IMR-90 (cell line): ENCODE measurements at regions not wholly inside any gene's neighbourhood (a gene's known extent, or its start where the extent isn't known, plus 50 kb on each side); places are given as distances from the start of the nearest gene placed in this dataset.

ENCODE experiments used
- ATAC-seq: fragments of 200-7000 bp; cut with Tn5 transposase; 2 replicates; pipeline ENCODE4 v1.9.1; 2020; ENCODE audit warnings: low read depth, mild to moderate bottlenecking, moderate library complexity
- BruUV-seq: library from RNA; stranded (reverse); fragments of 400-500 nt; replicated peaks from 2 replicates; lab custom pipeline; 2021; lab: Mats Ljungman, UMichigan
- CTCF ChIA-PET: fragments of 300-600 bp; formaldehyde crosslinking; extraction: SDS; loops from one replicate; lab custom pipeline; 2021; ENCODE audit warnings: antibody characterized with exemption; lab: Yijun Ruan, JAX
- POLR2A ChIA-PET: fragments of 300-600 bp; sonication (Branson Sonifier 250); formaldehyde crosslinking; loops from one replicate; lab custom pipeline; 2022; ENCODE audit warnings: antibody characterized with exemption; ENCODE audit not compliant: unreplicated experiment; lab: Charles Lee
- DNase-seq: peaks from one replicate; pipeline ENCODE4 v3.0.0; 2013
- H2AFZ ChIP-seq: replicated peaks from 2 replicates; pipeline ENCODE3; 2013; ENCODE audit warnings: low read length, mild to moderate bottlenecking; ENCODE audit not compliant: poor library complexity
- H2AK5ac ChIP-seq: 2 replicates; pipeline ENCODE4 v1.6.1; 2013; ENCODE audit warnings: low read depth, low read length, inconsistent platforms
- H2AK9ac ChIP-seq: replicated peaks from 2 replicates; pipeline ENCODE3; 2013; ENCODE audit warnings: mild to moderate bottlenecking, low read depth, low read length, moderate library complexity; ENCODE audit not compliant: poor library complexity
- H2BK120ac ChIP-seq: 2 replicates; pipeline ENCODE4 v1.6.1; 2013; ENCODE audit warnings: low read depth, low read length, inconsistent platforms
- H2BK15ac ChIP-seq: 3 replicates; pipeline ENCODE4 v1.6.1; 2013; ENCODE audit warnings: low read depth, low read length, inconsistent platforms
- H2BK20ac ChIP-seq: 2 replicates; pipeline ENCODE4 v1.6.1; 2013; ENCODE audit warnings: low read depth, mild to moderate bottlenecking, inconsistent platforms, low read length, moderate library complexity
- H2BK5ac ChIP-seq: 2 replicates; pipeline ENCODE4 v1.6.1; 2013; ENCODE audit warnings: mild to moderate bottlenecking, low read depth, low read length, inconsistent platforms; ENCODE audit not compliant: poor library complexity, severe bottlenecking
- H3K14ac ChIP-seq: replicated peaks from 2 replicates; pipeline ENCODE4 v1.6.1; 2013; ENCODE audit warnings: low read depth, low read length, inconsistent platforms
- H3K18ac ChIP-seq: 2 replicates; pipeline ENCODE4 v1.6.1; 2013; ENCODE audit warnings: low read depth, low read length, control low read depth
- H3K23ac ChIP-seq: 2 replicates; pipeline ENCODE4 v1.6.1; 2013; ENCODE audit warnings: low read depth, low read length, inconsistent platforms
- H3K27ac ChIP-seq: 2 replicates; pipeline ENCODE4 v1.5.1; 2013; ENCODE audit warnings: mild to moderate bottlenecking, control low read depth, low read length; ENCODE audit not compliant: insufficient read depth
- H3K27me3 ChIP-seq: 2 replicates; pipeline ENCODE4 v1.6.1; 2013; ENCODE audit warnings: low read length; ENCODE audit not compliant: control insufficient read depth, insufficient read depth
- H3K36me3 ChIP-seq: 2 replicates; pipeline ENCODE4 v1.6.1; 2013; ENCODE audit warnings: low read length, mixed read lengths; ENCODE audit not compliant: control insufficient read depth, insufficient read depth
- H3K4ac ChIP-seq: 2 replicates; pipeline ENCODE4 v1.6.1; 2013; ENCODE audit warnings: low read depth, low read length, inconsistent platforms
- H3K4me1 ChIP-seq: 2 replicates; pipeline ENCODE4 v1.6.1; 2013; ENCODE audit warnings: low read length, mixed read lengths; ENCODE audit not compliant: control insufficient read depth, insufficient read depth
- H3K4me2 ChIP-seq: 2 replicates; pipeline ENCODE4 v1.6.1; 2013; ENCODE audit warnings: low read depth, mild to moderate bottlenecking, control low read depth, low read length, moderate library complexity
- H3K4me3 ChIP-seq: 2 replicates; pipeline ENCODE4 v1.5.1; 2013; ENCODE audit warnings: low read depth, mild to moderate bottlenecking, control low read depth, low read length, moderate library complexity; ENCODE audit not compliant: insufficient read depth
- H3K56ac ChIP-seq: 2 replicates; pipeline ENCODE4 v1.6.1; 2013; ENCODE audit warnings: low read length, inconsistent platforms; ENCODE audit not compliant: insufficient read depth; ENCODE audit errors: extremely low read depth
- H3K79me1 ChIP-seq, 2 experiments: 2 replicates each; pipeline ENCODE4 v1.6.1; 2013; ENCODE audit warnings: low read length in 2 of 2, inconsistent platforms in 1 of 2, low read depth in 1 of 2
- H3K9ac ChIP-seq: 2 replicates; pipeline ENCODE4 v1.6.1; 2013; ENCODE audit warnings: low read depth, low read length, control low read depth
- H3K9me1 ChIP-seq: 2 replicates; pipeline ENCODE4 v1.6.1; 2013; ENCODE audit warnings: low read length, inconsistent platforms; ENCODE audit not compliant: insufficient read depth
- H3K9me3 ChIP-seq: 2 replicates; pipeline ENCODE4 v1.6.1; 2013; ENCODE audit warnings: low read length; ENCODE audit not compliant: control insufficient read depth, insufficient read depth
- H4K20me1 ChIP-seq: 2 replicates; pipeline ENCODE4 v1.6.1; 2013; ENCODE audit warnings: low read length, inconsistent platforms; ENCODE audit not compliant: insufficient read depth
- H4K5ac ChIP-seq: 2 replicates; pipeline ENCODE4 v1.6.1; 2013; ENCODE audit warnings: mild to moderate bottlenecking, low read depth, low read length, control low read depth
- H4K8ac ChIP-seq, 2 experiments: 2 replicates each; pipeline ENCODE4 v1.6.1; 2013; ENCODE audit warnings: low read depth in 2 of 2, low read length in 2 of 2, control low read depth in 1 of 2, inconsistent platforms in 1 of 2
- H4K91ac ChIP-seq: 2 replicates; pipeline ENCODE4 v1.6.1; 2013; ENCODE audit warnings: low read depth, low read length, inconsistent platforms; ENCODE audit not compliant: insufficient read depth
- POLR2A ChIP-seq: IDR thresholded peaks from 2 replicates; pipeline ENCODE4 v1.6.1; 2012; ENCODE audit warnings: mild to moderate bottlenecking, low read depth, low read length
- WGBS, 2 experiments: methylation state at CpG; one replicate each; pipeline versions ENCODE4 v1.1.5 to v1.1.7; 2013; ENCODE audit warnings: missing lambda C conversion rate in 2 of 2; ENCODE audit not compliant: insufficient read length in 1 of 2; ENCODE audit errors: extremely low coverage in 2 of 2; 5-methylcytosine and 5-hydroxymethylcytosine counted together
- dilution Hi-C: fragments of 300-500 bp; cut with HindIII; formaldehyde crosslinking; loops from one replicate; pipeline ENCODE4 v1.14.3; 2018; ENCODE audit warnings: low sequenced_read_pairs; ENCODE audit not compliant: unreplicated experiment
- in situ Hi-C: fragments of 300-500 bp; cut with MboI; formaldehyde crosslinking; loops from 3 replicates; pipeline ENCODE4 v1.14.3; 2019; ENCODE audit warnings: low sequenced_read_pairs, inconsistent platforms, mixed read lengths
- intact Hi-C: fragments of 100-400 bp; cut with micrococcal nuclease; formaldehyde crosslinking; loops from 2 replicates; pipeline ENCODE4 v1.10.0; 2022

GRCh38 chrX:116823677-116824076 is 360.9 kb upstream of the CT83 start:
- Histone ChIP-seq H3K23ac (no peak overlapping the region), H3K27ac (no peak overlapping the region), H4K91ac (no peak overlapping the region), H2BK20ac (no peak overlapping the region), H4K20me1 (no peaks in the 10 kb centered on the region), H3K4me2 (no peak overlapping the region), H3K9ac (no peak overlapping the region), H3K4me1 (no peaks in the 10 kb centered on the region), H4K8ac (no peak overlapping the region), H2AFZ (no peak overlapping the region), H2BK15ac (no peak overlapping the region), H3K18ac (no peak overlapping the region), H2AK5ac (no peak overlapping the region), H4K5ac (no peak overlapping the region), H3K4ac (no peak overlapping the region), H2BK120ac (no peak overlapping the region), H3K56ac (no peak overlapping the region), H3K9me3 (no peaks in the 10 kb centered on the region; the same call in 1 of the 2 replicates), H3K79me1 (no peaks in the 10 kb centered on the region), H2BK5ac (no peak overlapping the region), H2AK9ac (no peak overlapping the region), H3K14ac (no peak overlapping the region), H3K9me1 (no peaks in the 10 kb centered on the region), H3K4me3 (no peak overlapping the region), H3K27me3 (no peaks in the 10 kb centered on the region), H3K36me3 (no peaks in the 10 kb centered on the region)
- no CpG with 5 or more reads among the region's 2 CpGs for WGBS, 2 experiments
- no peak for TF ChIP-seq POLR2A
- in situ Hi-C loops = no loop called here
- intact Hi-C loops = no loop called here
- ChIA-PET CTCF (no interaction called here), POLR2A (no interaction called here)
- DNase-seq (no peak), ATAC-seq (no peak)
- dilution Hi-C loops = no loop called here
- no TSS peak for BruUV-seq
